WERI-Rb-1 (cell line): ENCODE measurements at regions not wholly inside any gene's neighbourhood (a gene's known extent, or its start where the extent isn't known, plus 50 kb on each side); places are given as distances from the start of the nearest gene placed in this dataset.
"Not testable (repeated sequence)": the region's sequence is repeated elsewhere in the genome, so short reads cannot be mapped to it uniquely, and the experiment has no call there.

Source experiments
- DNase-seq: peaks from one replicate; pipeline ENCODE4 v3.0.0-alpha.2; 2020
- H3K27ac ChIP-seq: fragments of 250-450 bp; sonication (Bioruptor Pico); 2 replicates; pipeline ENCODE4 v1.5.1; 2020; ENCODE audit warnings: mild to moderate bottlenecking, moderate library complexity
- H3K27me3 ChIP-seq: fragments of 250-450 bp; sonication (Bioruptor Pico); 2 replicates; pipeline ENCODE4 v1.5.1; 2021; ENCODE audit warnings: mild to moderate bottlenecking, low read depth, moderate library complexity; ENCODE audit not compliant: insufficient read depth, severe bottlenecking
- H3K36me3 ChIP-seq: fragments of 250-450 bp; sonication (Bioruptor Pico); 2 replicates; pipeline ENCODE4 v1.5.1; 2020; ENCODE audit warnings: mild to moderate bottlenecking, moderate library complexity
- H3K4me3 ChIP-seq: 2 replicates; pipeline ENCODE4 v1.5.1; 2011; ENCODE audit warnings: low read depth, mild to moderate bottlenecking, control low read depth, low read length
- H3K9me3 ChIP-seq: fragments of 250-450 bp; sonication (Bioruptor Pico); 2 replicates; pipeline ENCODE4 v1.5.1; 2021; ENCODE audit warnings: mild to moderate bottlenecking, moderate library complexity; ENCODE audit not compliant: severe bottlenecking
- CTCF ChIP-seq: IDR thresholded peaks from 2 replicates; pipeline ENCODE4 v1.5.1; 2011; ENCODE audit warnings: low read depth, mild to moderate bottlenecking, control low read depth, inconsistent platforms, low read length

- H3K4me3 ChIP-seq = no peak overlapping the region
- no peaks in the 10 kb centered on the region for H3K9me3 ChIP-seq
- TF ChIP-seq CTCF = no peak
- H3K27me3 ChIP-seq = peaks cover 55% of the 10 kb centered on the region
- DNase-seq = no peak
- no peaks in the 10 kb centered on the region for H3K36me3 ChIP-seq
- no peak overlapping the region for H3K27ac ChIP-seq
These were observed 536.3 kb upstream of the HTR2C start for GRCh38 chrX:114047558-114047957.

- no peak for TF ChIP-seq CTCF
- DNase-seq = no peak
- no peak overlapping the region for H3K4me3 ChIP-seq
These were observed 537.1 kb upstream of the HTR2C start for GRCh38 chrX:114046695-114047279.

GRCh38 chrX:114041470-114041869, 542.4 kb upstream of the HTR2C start:
- not testable (repeated sequence) for H3K36me3 ChIP-seq, DNase-seq, H3K27ac ChIP-seq, H3K9me3 ChIP-seq, H3K4me3 ChIP-seq
- peaks cover 37% of the 10 kb centered on the region for H3K27me3 ChIP-seq

More at GRCh38 chrX:114046695-114047279, 537.1 kb upstream of the HTR2C start:
- Histone ChIP-seq H3K9me3 (no peaks in the 10 kb centered on the region), H3K27me3 (peaks cover 49% of the 10 kb centered on the region), H3K36me3 (no peaks in the 10 kb centered on the region), H3K27ac (no peak overlapping the region)

GRCh38 chrX:114040661-114041269, 543.1 kb upstream of the HTR2C start:
- not testable (repeated sequence) for H3K4me3 ChIP-seq, DNase-seq, H3K27ac ChIP-seq

GRCh38 chrX:114040111-114040510, 543.8 kb upstream of the HTR2C start:
- H3K4me3 ChIP-seq, H3K27ac ChIP-seq, H3K9me3 ChIP-seq, H3K36me3 ChIP-seq, DNase-seq: not testable (repeated sequence)
- H3K27me3 ChIP-seq = peaks cover 34% of the 10 kb centered on the region

More at GRCh38 chrX:114040661-114041269, 543.1 kb upstream of the HTR2C start:
- not testable (repeated sequence) for H3K9me3 ChIP-seq, H3K36me3 ChIP-seq
- H3K27me3 ChIP-seq = peaks cover 36% of the 10 kb centered on the region

GRCh38 chrX:114038358-114038757, 545.5 kb upstream of the HTR2C start:
- Histone ChIP-seq H3K4me3 (no peak overlapping the region), H3K36me3 (no peaks in the 10 kb centered on the region), H3K27me3 (peaks cover 45% of the 10 kb centered on the region), H3K27ac (no peak overlapping the region), H3K9me3 (no peaks in the 10 kb centered on the region)
- no peak for TF ChIP-seq CTCF
- no peak for DNase-seq

- no peak for DNase-seq
- H3K27ac ChIP-seq = no peak overlapping the region
- TF ChIP-seq CTCF = no peak
- no peak overlapping the region for H3K4me3 ChIP-seq
- no peaks in the 10 kb centered on the region for H3K36me3 ChIP-seq
- H3K27me3 ChIP-seq = peaks cover 52% of the 10 kb centered on the region
- no peaks in the 10 kb centered on the region for H3K9me3 ChIP-seq
These were observed 546.4 kb upstream of the HTR2C start for GRCh38 chrX:114037515-114037914.
